Upper lobe of left lung (tissue), 4 donors: ENCODE measurements at regions not wholly inside any gene's neighbourhood (a gene's known extent, or its start where the extent isn't known, plus 50 kb on each side); places are given as distances from the start of the nearest gene placed in this dataset.
"Not testable (repeated sequence)": the region's sequence is repeated elsewhere in the genome, so short reads cannot be mapped to it uniquely, and the experiment has no call there.

ENCODE experiments used
- CTCF ChIP-seq, 6 experiments: fragments of 450-650 bp in 4 of 6; fragments of 200-600 bp in 2 of 6; sonication (generic) in 2 of 6; IDR thresholded peaks; one replicate each; pipeline ENCODE4 v1.5.1; 2016 to 2019; ENCODE audit warnings: antibody characterized with exemption in 6 of 6
- EP300 ChIP-seq, 4 donors: sonication (generic); formaldehyde crosslinking; IDR thresholded peaks; one replicate each; pipeline ENCODE4 v1.5.1; 2017; ENCODE audit warnings: antibody characterized with exemption in 4 of 4, control low read depth in 2 of 4
- POLR2A ChIP-seq, 4 donors: fragments of 450-650 bp; IDR thresholded peaks; one replicate each; pipeline ENCODE4 v1.5.1; 2016 to 2017; ENCODE audit warnings: antibody characterized with exemption in 4 of 4, mild to moderate bottlenecking in 2 of 4
- POLR2AphosphoS5 ChIP-seq, 2 donors: sonication (generic); formaldehyde crosslinking; IDR thresholded peaks; one replicate each; pipeline ENCODE4 v1.5.1; 2017; ENCODE audit warnings: antibody characterized with exemption in 2 of 2

- not testable (repeated sequence) for TF ChIP-seq CTCF, POLR2A, POLR2AphosphoS5, EP300 (IDR thresholded peaks at IDR 0.05)
Measured at GRCh38 chr21:13379566-13379965, 230.0 kb upstream of the POTED start.
